GM19372 (cell line): ENCODE measurements at regions not wholly inside any gene's neighbourhood (a gene's known extent, or its start where the extent isn't known, plus 50 kb on each side); places are given as distances from the start of the nearest gene placed in this dataset.

ENCODE experiments used
- ATAC-seq: cut with Tn5 transposase; IDR thresholded peaks from one replicate; pipeline ENCODE4 v1.9.1; 2021; ENCODE audit warnings: mild to moderate bottlenecking, low read depth, moderate library complexity; ENCODE audit not compliant: unreplicated experiment

DNA sequence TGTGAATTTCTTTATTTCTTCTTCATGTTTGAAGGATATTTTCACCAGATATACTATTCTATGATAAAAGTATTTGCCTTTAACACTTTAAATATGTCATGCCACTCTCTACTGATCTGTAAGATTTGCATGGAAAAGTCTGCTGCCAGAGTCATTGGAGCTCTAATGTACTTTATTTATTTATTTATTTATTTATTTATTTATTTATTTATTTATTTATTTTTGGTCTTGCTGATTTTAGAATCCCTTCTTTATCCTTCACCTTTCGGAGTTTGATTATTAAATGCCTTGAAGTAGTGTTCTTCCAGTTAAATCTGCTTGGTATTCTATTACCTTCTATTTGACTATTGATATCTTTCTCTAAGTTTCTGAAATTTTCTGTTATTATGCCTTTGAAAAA is 1669.6 kb downstream of the OTOL1 start:
- no peak for ATAC-seq

DNA sequence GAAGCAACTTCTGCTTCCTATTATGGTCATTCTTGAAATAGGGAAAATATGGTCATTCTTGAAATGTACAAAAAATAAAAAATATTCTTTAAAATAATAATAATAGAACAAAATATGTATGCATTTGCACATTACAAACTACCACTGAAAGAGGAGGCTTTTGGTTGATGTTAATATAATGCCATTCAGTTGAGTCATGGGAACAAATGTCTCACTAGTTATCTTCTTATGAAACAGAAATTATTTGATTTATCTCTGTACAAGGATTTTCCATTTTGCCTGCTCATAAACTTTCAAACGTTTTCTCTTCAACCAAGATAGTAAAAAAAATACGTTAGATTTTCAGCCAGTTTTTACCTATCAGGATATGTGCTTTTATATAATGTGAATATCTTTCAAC is 1662.7 kb downstream of the OTOL1 start:
- ATAC-seq = no peak

DNA sequence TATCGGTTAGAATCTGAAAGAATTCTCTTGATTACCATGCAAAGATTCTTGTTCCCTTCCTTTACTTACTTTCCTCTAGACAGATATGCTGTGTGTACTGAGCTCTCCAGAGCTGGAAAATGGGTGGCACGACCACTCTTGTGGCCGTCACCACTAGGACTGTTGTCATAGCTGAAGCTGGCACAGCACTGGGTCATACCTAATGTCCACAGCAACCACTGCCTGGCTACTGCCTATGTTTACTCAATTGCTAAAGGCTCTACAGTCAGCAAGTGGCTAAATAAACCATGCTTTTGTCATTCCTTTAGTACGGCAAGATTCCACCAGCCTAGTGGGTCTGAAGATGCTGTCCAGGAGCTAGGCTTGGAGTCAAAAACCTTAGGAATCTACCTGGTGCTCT is 1643.0 kb downstream of the OTOL1 start:
- no peak for ATAC-seq

DNA sequence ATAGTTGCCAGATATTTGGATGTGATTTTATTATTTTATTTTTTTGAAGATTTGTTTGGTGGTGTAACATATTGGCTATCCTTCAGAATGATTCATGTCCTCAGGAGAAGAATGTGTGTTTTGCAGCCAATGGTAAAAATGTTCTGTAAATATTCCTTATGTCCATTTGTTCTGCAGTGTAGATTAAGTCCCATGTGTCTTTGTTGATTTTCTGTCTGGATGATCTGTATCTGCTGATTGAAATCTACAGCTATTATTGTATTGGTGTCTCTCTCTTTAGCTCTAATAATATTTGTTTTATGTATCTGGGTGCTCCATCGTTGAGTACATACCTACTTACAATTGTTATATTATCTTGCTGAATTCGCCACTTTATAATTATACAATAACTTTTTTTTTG is 1641.7 kb downstream of the OTOL1 start:
- ATAC-seq = no peak

DNA sequence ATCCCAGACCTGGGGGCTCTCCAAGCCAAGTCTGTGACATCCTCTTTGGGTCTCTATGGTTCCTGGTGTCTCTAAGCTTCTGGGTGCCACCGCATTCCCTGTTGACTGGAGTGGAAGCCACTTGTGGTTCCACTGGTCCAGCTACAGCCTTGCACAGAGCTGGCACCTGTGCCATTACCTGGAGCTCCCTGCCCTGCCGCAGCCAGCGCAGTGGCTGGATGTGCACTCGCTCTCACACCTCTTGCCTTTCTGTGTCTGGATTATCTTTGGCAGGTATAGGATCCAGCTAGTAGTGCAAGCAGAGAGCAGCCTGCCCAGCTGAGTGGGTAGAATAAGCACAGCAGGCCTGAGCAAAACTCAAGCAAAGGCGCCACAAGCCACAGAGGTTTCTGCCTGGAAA is 1635.5 kb downstream of the OTOL1 start:
- no peak for ATAC-seq

DNA sequence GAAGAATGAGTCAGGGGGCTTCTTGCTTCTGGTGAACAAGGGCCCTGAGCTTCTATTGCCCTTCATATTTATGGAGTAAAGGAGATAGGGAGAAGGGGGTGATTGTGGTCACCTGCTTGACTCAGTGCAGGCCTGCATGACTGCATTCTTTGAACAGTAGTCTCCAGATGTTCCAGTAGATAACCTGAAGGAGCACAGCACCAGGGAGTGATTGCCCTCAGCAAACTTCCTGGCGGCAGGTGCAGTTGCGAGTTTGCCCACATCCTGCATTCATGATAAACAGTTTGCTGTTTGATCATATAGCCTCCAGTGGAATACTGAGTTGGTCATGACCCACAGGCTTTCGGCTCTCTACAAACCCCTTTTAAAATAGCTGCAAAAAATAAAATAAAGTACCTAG is 1632.7 kb downstream of the OTOL1 start:
- no peak for ATAC-seq

DNA sequence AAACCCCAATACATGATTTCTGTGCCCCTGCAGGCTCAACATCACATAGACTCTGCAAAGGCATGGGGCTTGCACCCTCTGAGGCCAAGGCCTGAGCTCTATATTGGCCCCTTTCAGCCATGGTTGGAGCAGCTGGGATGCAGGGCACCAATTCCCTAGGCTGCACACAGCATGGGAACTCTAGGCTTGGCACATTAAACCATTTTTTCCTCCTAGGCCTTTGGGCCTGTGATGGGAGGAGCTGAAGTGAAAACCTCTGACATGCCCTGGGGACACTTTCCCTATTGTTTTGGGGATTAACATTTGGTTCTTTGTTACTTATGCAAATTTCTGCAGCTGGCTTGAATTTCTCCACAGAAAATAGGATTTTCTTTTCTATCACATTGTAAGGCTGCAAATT is 1629.5 kb downstream of the OTOL1 start:
- no peak for ATAC-seq
